SHP77 treated with DMSO at 0.1 percent for 48 hours (cell line): ENCODE measurements at regions not wholly inside any gene's neighbourhood (a gene's known extent, or its start where the extent isn't known, plus 50 kb on each side); places are given as distances from the start of the nearest gene placed in this dataset.

Experiments
- DNase-seq: peaks from one replicate; lab custom pipeline; 2025; lab: John Stamatoyannopoulos, UW

GRCh38 chr7:116310141-116310540 is 99.8 kb downstream of the TES start:
- DNase-seq = no peak

GRCh38 chr7:116311259-116311658 is 100.9 kb downstream of the TES start:
- DNase-seq = no peak

- no peak for DNase-seq
These were observed 101.6 kb downstream of the TES start for GRCh38 chr7:116311816-116312471.

GRCh38 chr7:116315293-116315692 is 105.0 kb downstream of the TES start:
- no peak for DNase-seq

- no peak for DNase-seq
These were observed 105.5 kb downstream of the TES start for GRCh38 chr7:116315803-116316202.

GRCh38 chr7:116316838-116317628 is 106.7 kb downstream of the TES start:
- DNase-seq = no peak

GRCh38 chr7:116317907-116318306 is 107.6 kb downstream of the TES start:
- DNase-seq = no peak

GRCh38 chr7:116322541-116322940 is 112.2 kb downstream of the TES start:
- no peak for DNase-seq

GRCh38 chr7:116324582-116324981 is 114.2 kb downstream of the TES start:
- no peak for DNase-seq

GRCh38 chr7:116325517-116325916 is 115.2 kb downstream of the TES start:
- no peak for DNase-seq

GRCh38 chr7:116327135-116327534 is 116.8 kb downstream of the TES start:
- no peak for DNase-seq

GRCh38 chr7:116327752-116328151 is 117.4 kb downstream of the TES start:
- no peak for DNase-seq

- DNase-seq = no peak
These were observed 117.8 kb downstream of the TES start for GRCh38 chr7:116328161-116328560.

GRCh38 chr7:116329686-116330503 is 119.6 kb downstream of the TES start:
- DNase-seq = no peak

GRCh38 chr7:116331020-116331419 is 120.7 kb downstream of the TES start:
- DNase-seq = no peak

- no peak for DNase-seq
These were observed 122.4 kb downstream of the TES start for GRCh38 chr7:116332766-116333165.

- no peak for DNase-seq
These were observed 124.2 kb downstream of the TES start for GRCh38 chr7:116334555-116334954.

- no peak for DNase-seq
These were observed 126.7 kb downstream of the TES start for GRCh38 chr7:116337018-116337417.

- DNase-seq = no peak
These were observed 127.5 kb downstream of the TES start for GRCh38 chr7:116337800-116338199.

- DNase-seq = no peak
These were observed 129.2 kb downstream of the TES start for GRCh38 chr7:116339564-116339963.

GRCh38 chr7:116340201-116340847 is 130.0 kb downstream of the TES start:
- DNase-seq = no peak
